NCI-H2107 treated with DMSO at 0.1 percent for 48 hours (cell line): ENCODE measurements at regions not wholly inside any gene's neighbourhood (a gene's known extent, or its start where the extent isn't known, plus 50 kb on each side); places are given as distances from the start of the nearest gene placed in this dataset.
"Not testable (repeated sequence)": the region's sequence is repeated elsewhere in the genome, so short reads cannot be mapped to it uniquely, and the experiment has no call there.

Source experiments
- DNase-seq: peaks from one replicate; lab custom pipeline; 2025; ENCODE audit not compliant: unreplicated experiment; lab: John Stamatoyannopoulos, UW

DNA sequence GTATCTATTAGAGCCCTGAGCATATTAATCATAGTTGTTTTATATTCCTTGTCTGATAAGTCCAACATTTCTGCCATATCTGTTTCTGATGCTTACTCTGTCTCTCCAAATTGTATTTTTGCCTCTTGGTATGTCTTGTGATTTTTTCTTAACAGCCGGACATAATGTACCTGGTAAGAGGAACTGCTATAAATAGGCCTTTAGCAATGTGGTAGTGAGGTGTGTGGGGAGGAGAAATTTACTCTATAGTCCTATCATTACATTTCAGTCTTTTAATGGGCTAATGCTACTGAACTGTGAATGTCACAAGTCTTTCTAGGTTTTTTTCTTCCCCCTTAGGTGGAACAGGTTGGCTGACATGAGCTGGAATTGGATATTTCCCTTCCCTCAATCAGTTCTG is 176.1 kb upstream of the FGF10 start:
- DNase-seq: no peak

DNA sequence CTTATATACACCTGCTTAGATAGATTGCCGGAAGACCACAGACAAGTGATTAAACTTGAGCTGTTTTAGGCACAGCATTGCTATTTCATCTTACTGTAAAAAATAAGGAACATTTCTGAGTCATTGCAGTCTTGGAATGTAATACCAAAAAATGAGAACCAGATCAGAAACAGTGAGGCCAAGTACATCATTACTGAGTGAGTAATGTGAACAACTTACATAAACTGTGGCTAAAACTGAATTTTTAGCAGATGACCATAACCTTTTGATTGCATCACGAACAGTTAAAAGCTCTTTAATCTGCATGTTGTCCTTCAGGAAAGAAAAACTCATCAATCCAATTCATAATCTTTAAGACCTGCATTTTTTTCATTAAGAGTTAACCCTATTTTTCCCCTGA is 157.1 kb upstream of the FGF10 start:
- no peak for DNase-seq

DNA sequence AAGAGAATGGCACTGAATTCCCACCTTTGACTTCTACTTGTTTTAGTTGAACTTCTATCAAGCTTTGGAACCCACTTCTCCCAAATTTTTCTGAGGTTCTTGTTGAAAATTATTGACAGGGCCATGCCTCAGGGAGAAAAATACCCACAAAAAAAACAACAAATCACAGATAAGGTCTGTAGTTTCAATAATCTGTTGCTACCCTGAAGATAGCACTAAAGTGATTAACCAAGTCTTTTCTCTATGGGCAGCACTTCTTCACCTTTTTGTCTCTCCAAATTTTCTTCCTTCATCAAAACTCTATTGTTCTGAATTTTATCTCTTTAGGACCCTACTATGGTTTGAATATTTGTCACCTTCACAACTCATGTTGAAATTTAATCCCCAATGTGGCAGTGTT is 154.3 kb upstream of the FGF10 start:
- no peak for DNase-seq

DNA sequence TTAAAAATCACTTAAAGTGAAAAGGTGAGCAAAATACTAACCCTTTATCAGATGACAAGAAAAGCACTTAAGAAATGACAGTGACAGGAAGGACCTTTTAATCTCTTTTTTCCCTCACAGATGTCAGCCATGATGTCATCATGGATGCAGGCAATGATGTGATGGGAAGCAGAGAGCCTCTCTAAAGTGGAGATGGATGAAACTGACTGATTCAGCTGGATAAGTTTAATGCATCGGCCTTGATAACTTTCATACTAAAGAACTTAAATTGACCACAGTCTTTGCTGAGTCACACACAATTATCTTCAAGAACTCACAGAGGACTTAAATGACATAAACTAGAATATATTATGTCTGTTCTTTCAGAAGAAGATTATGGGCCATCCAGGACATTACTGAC is 153.2 kb upstream of the FGF10 start:
- no peak for DNase-seq

DNA sequence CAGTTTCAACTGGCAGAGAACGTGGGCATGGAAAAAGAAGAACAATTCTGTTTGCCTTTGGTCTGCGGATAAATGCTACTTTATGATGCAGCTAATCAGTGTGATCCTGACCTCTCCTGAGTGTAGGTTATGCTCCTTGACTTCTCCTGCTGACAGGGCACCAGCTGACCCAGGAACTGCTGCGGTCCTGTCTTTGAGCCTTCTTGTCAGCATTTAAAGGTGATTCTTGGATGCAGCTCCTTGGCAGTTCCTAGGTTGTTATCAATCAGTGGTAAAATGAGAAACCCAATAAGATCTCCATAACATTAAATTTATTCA is 150.3 kb upstream of the FGF10 start:
- DNase-seq: no peak

DNA sequence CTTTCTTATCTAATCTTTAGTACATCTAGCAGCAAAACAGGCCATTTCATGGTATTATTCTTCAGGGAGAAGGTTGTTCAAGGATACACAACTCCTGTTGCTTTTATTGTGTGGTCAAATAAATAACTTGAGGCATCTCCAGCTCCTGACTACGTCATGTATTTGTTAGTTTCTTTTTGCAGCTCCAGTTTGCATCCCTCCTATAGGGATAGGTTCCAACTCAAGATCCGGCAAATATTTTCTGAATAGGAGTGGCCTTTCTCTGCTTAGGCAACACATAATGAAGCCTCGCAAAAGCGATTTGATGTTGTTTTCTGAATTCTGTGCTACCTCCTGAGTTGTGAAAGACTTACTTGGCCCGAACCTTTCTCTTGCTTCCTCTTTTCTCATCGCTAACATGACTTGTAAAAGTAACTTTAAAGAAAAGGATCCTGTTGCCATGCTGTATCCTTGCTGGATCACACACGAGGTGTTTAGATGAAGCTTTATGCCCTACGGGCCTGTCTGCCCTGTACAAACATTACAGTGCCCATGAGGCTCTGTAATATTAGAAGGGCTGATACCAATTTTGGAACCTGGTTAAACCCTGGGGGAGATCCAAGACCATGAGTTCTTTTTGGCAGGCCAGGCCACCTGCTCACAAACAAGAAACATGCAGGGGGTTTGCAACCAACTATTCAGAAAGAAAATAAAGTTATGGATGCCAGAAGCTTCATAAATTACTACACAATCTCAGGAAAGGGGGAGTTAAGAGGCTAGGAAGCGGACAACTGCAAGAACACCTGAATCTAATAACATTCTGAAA is 149.8 kb upstream of the FGF10 start:
- no peak for DNase-seq

DNA sequence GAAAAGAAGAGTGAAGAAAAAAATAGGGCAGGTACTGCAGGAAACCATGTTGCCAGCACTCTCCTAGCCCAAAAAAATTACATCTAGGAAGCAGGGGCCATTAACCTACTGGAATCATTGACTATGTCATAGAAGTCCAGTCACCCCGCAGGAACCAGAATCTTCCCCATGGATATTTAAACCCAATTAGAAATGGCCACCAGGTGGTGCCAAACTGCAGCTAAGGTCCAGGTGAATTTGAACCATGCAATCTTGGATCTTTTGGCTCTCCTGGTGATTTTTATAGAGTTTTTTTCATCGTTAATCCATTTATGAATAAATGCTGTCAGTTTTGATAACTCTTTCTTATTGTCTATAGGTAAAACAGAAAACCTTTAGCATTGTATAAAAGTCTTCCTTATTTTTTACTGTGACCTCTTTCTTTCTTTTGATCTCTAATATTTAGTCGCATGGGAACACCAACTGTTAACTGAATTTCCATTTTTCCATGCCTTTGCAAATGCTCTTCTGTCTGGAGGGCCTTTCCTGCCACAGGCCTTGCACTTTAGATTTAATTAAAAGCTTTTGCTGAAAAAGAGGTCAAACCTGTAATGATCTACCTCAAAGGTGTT is 147.5 kb upstream of the FGF10 start:
- peak; percentile 7 for DNase-seq

DNA sequence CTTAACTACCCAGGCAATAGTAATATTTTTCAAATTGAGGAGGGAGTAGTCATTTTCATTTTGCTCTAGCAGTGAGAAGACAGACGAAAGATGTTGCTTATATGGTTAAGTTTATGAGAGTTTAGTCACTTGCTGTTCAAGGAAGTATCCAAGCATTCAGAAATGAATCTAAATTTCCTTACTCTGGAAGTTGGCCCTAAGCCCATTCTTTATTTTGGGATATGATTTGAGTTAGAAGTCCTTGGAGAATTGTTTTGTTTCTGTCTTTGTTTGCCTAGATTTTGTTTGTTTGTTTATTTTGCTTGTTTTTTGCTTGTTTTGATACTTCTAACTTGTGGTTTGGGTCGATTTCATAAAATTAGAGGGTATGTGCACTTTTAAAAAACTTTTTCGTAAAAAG is 146.4 kb upstream of the FGF10 start:
- no peak for DNase-seq

DNA sequence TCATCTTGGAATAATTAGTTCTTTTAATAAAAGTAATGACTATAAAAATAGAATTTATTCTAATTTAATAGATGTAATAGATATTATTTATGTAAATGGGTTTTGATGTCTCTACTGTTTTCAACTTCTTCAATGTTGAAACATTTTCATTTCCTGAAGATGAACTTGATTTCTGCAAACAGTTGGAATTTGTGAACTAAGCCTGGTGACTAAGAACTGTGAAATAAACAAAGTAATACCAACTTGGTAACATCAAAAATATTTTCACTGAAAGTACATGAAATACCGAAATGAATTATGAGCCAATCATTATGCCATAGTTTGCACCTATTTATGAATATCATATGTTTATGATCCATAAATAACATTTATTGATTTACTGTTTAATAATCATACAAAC is 143.8 kb upstream of the FGF10 start:
- no peak for DNase-seq

DNA sequence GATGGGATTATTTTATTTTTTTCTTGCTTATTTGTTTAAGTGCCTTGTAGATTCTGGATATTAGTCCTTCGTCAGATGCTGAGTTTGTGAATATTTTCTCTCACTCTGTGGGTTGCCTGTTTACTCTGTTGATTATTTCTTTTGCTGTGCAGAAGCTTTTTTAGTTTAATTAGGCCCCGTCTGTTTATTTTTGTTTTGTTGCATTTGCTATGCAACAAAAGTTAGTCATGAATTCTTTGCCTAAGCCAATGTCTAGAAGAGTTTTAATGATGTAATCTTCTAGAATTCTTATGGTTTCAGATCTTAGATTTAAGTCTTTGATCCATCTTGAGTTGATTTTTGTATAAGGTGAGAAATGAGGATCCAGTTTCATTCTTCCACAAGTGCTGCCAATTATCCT is 142.5 kb upstream of the FGF10 start:
- not testable (repeated sequence) for DNase-seq

DNA sequence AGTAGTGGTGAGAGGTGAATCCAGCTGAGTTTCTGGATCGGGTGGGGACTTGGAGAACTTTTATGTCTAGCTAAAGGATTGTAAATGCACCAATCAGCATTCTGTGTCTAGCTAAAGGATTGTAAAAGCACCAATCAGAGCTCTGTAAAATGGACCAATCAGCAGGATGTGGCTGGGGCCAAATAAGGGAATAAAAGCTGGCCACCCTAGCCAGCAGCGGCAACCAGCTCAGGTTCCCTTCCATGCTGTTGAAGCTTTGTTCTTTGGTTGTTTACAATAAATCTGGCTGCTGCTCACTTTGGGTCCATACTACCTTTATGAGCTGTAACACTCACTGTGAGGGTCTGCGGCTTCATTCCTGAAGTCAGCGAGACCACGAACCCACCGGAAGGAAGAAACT is 141.6 kb upstream of the FGF10 start:
- DNase-seq: not testable (repeated sequence)

DNA sequence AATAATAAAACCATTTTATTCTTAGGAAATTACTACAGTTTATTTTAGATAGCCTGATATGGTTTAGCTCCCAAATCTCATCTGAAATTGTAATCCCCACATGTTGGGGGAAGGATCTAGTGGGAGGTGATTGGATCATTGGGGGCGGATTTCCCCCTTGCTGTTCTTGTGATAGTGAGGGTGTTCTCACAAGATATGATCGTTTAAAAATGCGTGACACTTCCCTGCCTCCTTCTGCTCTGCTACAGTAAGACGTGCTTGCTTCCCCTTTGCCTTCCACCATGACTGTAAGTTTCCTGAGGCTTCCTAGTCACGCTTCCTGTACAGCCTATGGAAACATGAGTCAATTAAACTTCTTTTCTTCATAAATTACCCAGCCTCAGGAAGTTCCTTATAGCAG is 122.4 kb upstream of the FGF10 start:
- no peak for DNase-seq

DNA sequence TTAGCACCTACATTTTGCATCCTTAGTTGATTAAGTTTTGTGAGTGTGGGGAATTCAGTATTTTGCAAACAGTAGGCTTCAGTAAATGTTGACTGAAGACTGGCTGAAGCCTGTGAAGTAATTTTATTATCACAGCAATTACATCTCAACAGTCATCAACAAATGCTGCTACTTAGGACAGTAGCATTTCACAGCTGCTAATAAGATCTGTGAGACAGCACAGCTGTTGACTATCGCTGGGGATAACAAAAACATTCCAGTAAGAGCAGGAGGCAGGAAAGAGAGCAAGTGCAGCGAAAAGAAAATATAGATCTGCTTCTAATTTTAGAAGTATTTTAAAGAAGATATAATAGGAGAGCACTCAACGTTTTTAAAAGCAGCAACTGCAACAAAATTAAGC is 117.3 kb upstream of the FGF10 start:
- DNase-seq: no peak

DNA sequence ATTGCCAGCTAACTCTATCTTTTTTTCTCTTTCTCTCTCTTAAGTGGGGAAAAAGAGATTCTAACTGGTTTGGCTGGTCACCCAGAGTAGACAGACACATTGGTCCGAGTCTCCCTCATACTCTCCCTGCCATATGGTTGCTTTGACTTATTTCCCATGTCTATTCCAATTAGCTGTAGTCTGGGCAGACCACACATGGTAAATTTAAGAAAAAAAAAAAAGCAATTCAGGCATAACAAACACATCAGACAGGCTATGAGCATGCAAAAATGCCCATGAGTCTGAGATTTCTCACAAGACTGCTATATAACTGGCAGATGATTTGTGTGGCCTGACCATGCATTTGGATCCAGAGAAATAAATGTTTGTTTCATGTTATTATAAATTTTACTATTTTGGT is 110.2 kb upstream of the FGF10 start:
- no peak for DNase-seq

DNA sequence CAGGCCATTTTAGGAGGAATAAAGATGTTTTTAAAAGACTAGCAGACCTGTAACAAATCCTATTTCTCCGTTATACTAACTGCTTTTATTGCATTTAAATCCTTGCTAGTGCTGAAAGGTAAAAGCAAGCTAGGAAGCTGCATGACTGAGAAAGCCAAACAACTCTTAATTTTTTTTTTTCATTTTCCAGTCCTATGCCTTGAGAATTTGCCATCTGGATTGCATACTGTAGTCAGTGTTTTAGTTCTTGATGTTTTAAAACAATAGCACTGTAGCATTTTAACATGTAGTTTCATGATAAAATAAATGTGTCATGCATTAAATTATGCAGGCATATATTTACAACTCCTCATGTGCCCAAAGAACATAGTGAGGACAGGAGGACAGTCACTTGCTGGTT is 108.4 kb upstream of the FGF10 start:
- DNase-seq: no peak

DNA sequence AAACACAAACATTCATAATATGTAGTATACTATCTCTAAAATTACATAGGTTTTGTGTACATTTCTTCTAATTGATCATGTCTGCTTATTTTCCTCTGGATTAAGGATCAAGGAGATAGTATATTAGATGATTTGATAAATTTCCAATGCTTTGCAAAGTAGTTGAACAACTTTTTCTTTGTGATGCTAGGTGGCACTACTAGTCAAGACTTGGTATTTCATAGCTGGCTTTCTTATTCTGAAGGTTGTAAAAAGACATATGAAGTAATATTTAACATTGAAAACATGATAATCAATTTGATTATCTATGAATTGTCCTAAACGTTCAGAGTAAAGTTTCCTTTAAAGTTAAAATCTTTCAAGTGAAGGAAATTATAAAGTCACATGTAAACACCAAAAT is 106.1 kb upstream of the FGF10 start:
- no peak for DNase-seq

DNA sequence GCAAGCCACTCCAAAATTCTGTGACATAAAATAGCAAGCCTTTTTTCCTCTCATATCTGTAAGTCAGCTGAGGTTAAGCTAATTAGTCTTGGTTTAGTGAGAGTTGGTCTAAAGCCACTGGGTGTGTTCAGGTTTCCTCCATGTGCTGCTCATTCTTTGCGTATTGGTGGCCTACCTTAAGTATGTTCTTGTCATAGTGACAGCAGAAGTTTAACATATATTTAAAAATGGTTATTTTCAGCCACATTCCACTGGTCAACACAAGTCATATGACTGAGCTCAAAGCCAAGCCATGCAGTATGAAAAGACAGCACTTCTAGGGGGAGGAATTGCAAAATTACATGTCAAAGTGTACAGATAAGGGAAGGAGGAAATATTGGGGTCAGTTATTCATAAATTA is 100.5 kb upstream of the FGF10 start:
- DNase-seq: no peak

DNA sequence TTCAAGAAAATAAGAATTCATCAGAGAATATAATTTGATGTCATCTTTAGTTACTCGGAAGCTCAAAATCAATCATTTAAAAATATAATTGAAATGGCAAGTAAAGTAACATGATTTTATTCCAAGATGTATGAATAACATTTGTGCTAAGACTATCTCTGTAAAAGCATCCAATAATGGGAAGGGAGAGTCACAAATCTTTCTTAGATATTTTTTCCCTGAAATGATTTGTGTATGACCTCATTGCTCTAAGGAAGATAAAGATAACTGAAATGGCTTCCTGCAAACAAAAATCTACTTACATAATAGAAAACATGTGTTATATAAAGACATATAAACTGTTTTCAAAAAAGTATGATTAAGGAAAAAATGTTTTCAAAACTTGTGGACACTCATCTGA is 97.4 kb upstream of the FGF10 start:
- DNase-seq: no peak

DNA sequence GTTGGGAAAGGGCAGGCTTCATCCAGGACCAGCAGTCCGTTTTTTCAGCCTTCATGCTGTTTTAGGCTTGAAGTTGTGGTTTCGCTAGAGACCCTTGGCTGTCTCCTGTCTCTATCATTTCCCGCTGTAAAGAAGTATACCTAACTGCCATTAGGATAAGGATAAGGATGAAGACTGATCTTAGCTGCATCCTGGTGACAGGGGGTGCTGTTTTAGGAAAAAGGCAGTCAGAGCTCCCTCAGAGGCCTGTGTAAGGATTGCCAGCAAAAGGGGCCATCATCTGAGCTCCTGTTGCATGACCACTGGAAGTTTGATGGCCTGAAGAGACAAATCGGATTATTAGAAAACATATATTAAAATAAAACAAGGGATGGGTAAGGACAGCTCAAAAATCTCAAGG is 64.8 kb upstream of the FGF10 start:
- DNase-seq: no peak

DNA sequence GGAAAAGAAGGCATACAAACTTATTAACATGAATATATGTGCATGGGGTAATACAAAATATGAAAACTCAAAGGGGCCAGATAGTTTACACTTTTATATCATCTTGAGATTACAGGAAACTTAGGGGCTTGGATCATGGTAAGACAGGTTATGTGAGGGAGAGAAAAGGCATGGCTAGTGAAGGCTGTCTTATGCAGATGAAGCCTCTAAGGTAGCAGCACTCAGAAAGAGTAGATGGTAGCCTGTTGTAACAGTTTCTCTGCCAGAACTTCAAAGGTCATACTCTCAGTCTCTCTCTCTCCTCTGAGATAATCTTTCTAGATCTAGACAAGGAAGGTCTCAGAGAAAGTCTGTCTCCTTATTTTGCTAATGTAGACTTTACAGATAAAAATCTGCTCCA is 57.2 kb upstream of the FGF10 start:
- DNase-seq: no peak

DNA sequence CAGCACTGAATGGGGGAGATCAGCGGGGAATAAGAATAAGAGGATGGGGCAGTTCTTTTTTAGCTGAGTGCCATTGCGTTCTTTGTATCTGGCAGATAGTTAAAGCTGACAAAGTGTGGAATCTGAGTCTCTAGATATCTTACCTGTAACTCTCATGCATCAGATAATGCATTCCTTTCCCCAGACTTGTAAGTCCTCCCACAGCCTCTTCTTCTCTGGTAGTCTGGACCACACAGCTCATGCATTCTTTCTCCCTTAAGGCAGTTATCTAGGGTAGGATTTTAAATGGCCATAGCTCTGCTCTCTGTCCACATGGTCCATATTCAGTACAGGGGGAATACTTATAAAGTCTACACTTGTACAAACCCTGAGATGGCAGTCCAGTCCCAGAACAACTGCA is 54.0 kb upstream of the FGF10 start:
- DNase-seq: no peak

DNA sequence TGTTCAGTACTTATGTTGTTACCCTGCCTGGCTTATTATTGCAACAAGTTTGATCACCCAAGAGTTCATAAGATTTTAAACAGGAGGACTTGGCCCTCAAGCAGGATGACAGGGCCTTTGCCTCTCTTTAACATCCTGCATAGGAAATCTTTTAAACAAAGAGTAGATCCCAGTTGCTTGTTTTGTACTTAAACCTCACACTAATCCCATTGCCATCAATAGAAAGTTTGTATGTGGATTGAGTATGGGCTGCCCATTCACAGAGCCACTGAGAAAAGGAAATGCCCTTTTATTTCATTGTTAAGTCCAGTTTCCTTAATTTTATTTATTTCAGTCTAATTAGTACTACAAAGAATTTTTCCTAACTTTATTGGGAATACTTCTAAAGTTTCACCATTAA is 52.2 kb upstream of the FGF10 start:
- no peak for DNase-seq

DNA sequence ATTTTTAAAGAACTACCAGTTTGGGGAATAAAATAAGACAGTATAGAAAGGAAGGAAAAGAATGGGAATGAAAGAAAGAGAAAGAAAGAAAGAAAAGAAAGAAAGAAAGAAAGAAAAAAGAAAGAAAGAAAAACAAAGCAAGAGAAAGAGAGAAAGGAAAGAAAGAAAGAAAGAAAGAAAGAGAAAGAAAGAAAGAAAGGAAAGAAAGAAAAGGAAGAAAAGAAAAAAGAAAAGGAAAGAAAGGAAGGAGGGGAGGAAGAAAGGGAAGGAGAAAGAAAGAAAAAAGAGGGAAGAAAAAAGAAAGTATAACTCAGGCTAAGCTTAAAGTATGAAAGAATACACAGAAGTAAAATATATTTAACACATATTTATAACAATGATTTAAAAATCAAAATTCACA is 51.0 kb upstream of the FGF10 start:
- no peak for DNase-seq
